IMR-90 (cell line): ENCODE measurements at regions not wholly inside any gene's neighbourhood (a gene's known extent, or its start where the extent isn't known, plus 50 kb on each side); places are given as distances from the start of the nearest gene placed in this dataset.

Experiments used
- ATAC-seq: fragments of 200-7000 bp; cut with Tn5 transposase; 2 replicates; pipeline ENCODE4 v1.9.1; 2020; ENCODE audit warnings: low read depth, mild to moderate bottlenecking, moderate library complexity
- BruUV-seq: library from RNA; stranded (reverse); fragments of 400-500 nt; replicated peaks from 2 replicates; lab custom pipeline; 2021; lab: Mats Ljungman, UMichigan
- CTCF ChIA-PET: fragments of 300-600 bp; formaldehyde crosslinking; extraction: SDS; loops from one replicate; lab custom pipeline; 2021; ENCODE audit warnings: antibody characterized with exemption; lab: Yijun Ruan, JAX
- POLR2A ChIA-PET: fragments of 300-600 bp; sonication (Branson Sonifier 250); formaldehyde crosslinking; loops from one replicate; lab custom pipeline; 2022; ENCODE audit warnings: antibody characterized with exemption; ENCODE audit not compliant: unreplicated experiment; lab: Charles Lee
- DNase-seq: peaks from one replicate; pipeline ENCODE4 v3.0.0; 2013
- H2AFZ ChIP-seq: replicated peaks from 2 replicates; pipeline ENCODE3; 2013; ENCODE audit warnings: low read length, mild to moderate bottlenecking; ENCODE audit not compliant: poor library complexity
- H2AK5ac ChIP-seq: 2 replicates; pipeline ENCODE4 v1.6.1; 2013; ENCODE audit warnings: low read depth, low read length, inconsistent platforms
- H2AK9ac ChIP-seq: replicated peaks from 2 replicates; pipeline ENCODE3; 2013; ENCODE audit warnings: mild to moderate bottlenecking, low read depth, low read length, moderate library complexity; ENCODE audit not compliant: poor library complexity
- H2BK120ac ChIP-seq: 2 replicates; pipeline ENCODE4 v1.6.1; 2013; ENCODE audit warnings: low read depth, low read length, inconsistent platforms
- H2BK15ac ChIP-seq: 3 replicates; pipeline ENCODE4 v1.6.1; 2013; ENCODE audit warnings: low read depth, low read length, inconsistent platforms
- H2BK20ac ChIP-seq: 2 replicates; pipeline ENCODE4 v1.6.1; 2013; ENCODE audit warnings: low read depth, mild to moderate bottlenecking, inconsistent platforms, low read length, moderate library complexity
- H2BK5ac ChIP-seq: 2 replicates; pipeline ENCODE4 v1.6.1; 2013; ENCODE audit warnings: mild to moderate bottlenecking, low read depth, low read length, inconsistent platforms; ENCODE audit not compliant: poor library complexity, severe bottlenecking
- H3K14ac ChIP-seq: replicated peaks from 2 replicates; pipeline ENCODE4 v1.6.1; 2013; ENCODE audit warnings: low read depth, low read length, inconsistent platforms
- H3K18ac ChIP-seq: 2 replicates; pipeline ENCODE4 v1.6.1; 2013; ENCODE audit warnings: low read depth, low read length, control low read depth
- H3K23ac ChIP-seq: 2 replicates; pipeline ENCODE4 v1.6.1; 2013; ENCODE audit warnings: low read depth, low read length, inconsistent platforms
- H3K27ac ChIP-seq: 2 replicates; pipeline ENCODE4 v1.5.1; 2013; ENCODE audit warnings: mild to moderate bottlenecking, control low read depth, low read length; ENCODE audit not compliant: insufficient read depth
- H3K27me3 ChIP-seq: 2 replicates; pipeline ENCODE4 v1.6.1; 2013; ENCODE audit warnings: low read length; ENCODE audit not compliant: control insufficient read depth, insufficient read depth
- H3K36me3 ChIP-seq: 2 replicates; pipeline ENCODE4 v1.6.1; 2013; ENCODE audit warnings: low read length, mixed read lengths; ENCODE audit not compliant: control insufficient read depth, insufficient read depth
- H3K4ac ChIP-seq: 2 replicates; pipeline ENCODE4 v1.6.1; 2013; ENCODE audit warnings: low read depth, low read length, inconsistent platforms
- H3K4me1 ChIP-seq: 2 replicates; pipeline ENCODE4 v1.6.1; 2013; ENCODE audit warnings: low read length, mixed read lengths; ENCODE audit not compliant: control insufficient read depth, insufficient read depth
- H3K4me2 ChIP-seq: 2 replicates; pipeline ENCODE4 v1.6.1; 2013; ENCODE audit warnings: low read depth, mild to moderate bottlenecking, control low read depth, low read length, moderate library complexity
- H3K4me3 ChIP-seq: 2 replicates; pipeline ENCODE4 v1.5.1; 2013; ENCODE audit warnings: low read depth, mild to moderate bottlenecking, control low read depth, low read length, moderate library complexity; ENCODE audit not compliant: insufficient read depth
- H3K56ac ChIP-seq: 2 replicates; pipeline ENCODE4 v1.6.1; 2013; ENCODE audit warnings: low read length, inconsistent platforms; ENCODE audit not compliant: insufficient read depth; ENCODE audit errors: extremely low read depth
- H3K79me1 ChIP-seq, 2 experiments: 2 replicates each; pipeline ENCODE4 v1.6.1; 2013; ENCODE audit warnings: low read length in 2 of 2, inconsistent platforms in 1 of 2, low read depth in 1 of 2
- H3K9ac ChIP-seq: 2 replicates; pipeline ENCODE4 v1.6.1; 2013; ENCODE audit warnings: low read depth, low read length, control low read depth
- H3K9me1 ChIP-seq: 2 replicates; pipeline ENCODE4 v1.6.1; 2013; ENCODE audit warnings: low read length, inconsistent platforms; ENCODE audit not compliant: insufficient read depth
- H3K9me3 ChIP-seq: 2 replicates; pipeline ENCODE4 v1.6.1; 2013; ENCODE audit warnings: low read length; ENCODE audit not compliant: control insufficient read depth, insufficient read depth
- H4K20me1 ChIP-seq: 2 replicates; pipeline ENCODE4 v1.6.1; 2013; ENCODE audit warnings: low read length, inconsistent platforms; ENCODE audit not compliant: insufficient read depth
- H4K5ac ChIP-seq: 2 replicates; pipeline ENCODE4 v1.6.1; 2013; ENCODE audit warnings: mild to moderate bottlenecking, low read depth, low read length, control low read depth
- H4K8ac ChIP-seq, 2 experiments: 2 replicates each; pipeline ENCODE4 v1.6.1; 2013; ENCODE audit warnings: low read depth in 2 of 2, low read length in 2 of 2, control low read depth in 1 of 2, inconsistent platforms in 1 of 2
- H4K91ac ChIP-seq: 2 replicates; pipeline ENCODE4 v1.6.1; 2013; ENCODE audit warnings: low read depth, low read length, inconsistent platforms; ENCODE audit not compliant: insufficient read depth
- ELK1 ChIP-seq: fragments of 150-350 bp; IDR thresholded peaks from 2 replicates; pipeline ENCODE4 v1.6.1; 2016; ENCODE audit warnings: low read depth, mild to moderate bottlenecking, low read length, moderate library complexity, borderline replicate concordance
- NFE2L2 ChIP-seq: fragments of 150-350 bp; IDR thresholded peaks from 2 replicates; pipeline ENCODE4 v1.6.1; 2016; ENCODE audit warnings: low read depth, mild to moderate bottlenecking, low read length
- RFX5 ChIP-seq: IDR thresholded peaks from 2 replicates; pipeline ENCODE4 v1.8.0; 2012; ENCODE audit warnings: low read depth, mild to moderate bottlenecking, low read length, moderate library complexity
- WGBS, 2 experiments: methylation state at CpG; one replicate each; pipeline versions ENCODE4 v1.1.5 to v1.1.7; 2013; ENCODE audit warnings: missing lambda C conversion rate in 2 of 2; ENCODE audit not compliant: insufficient read length in 1 of 2; ENCODE audit errors: extremely low coverage in 2 of 2; 5-methylcytosine and 5-hydroxymethylcytosine counted together
- dilution Hi-C: fragments of 300-500 bp; cut with HindIII; formaldehyde crosslinking; loops from one replicate; pipeline ENCODE4 v1.14.3; 2018; ENCODE audit warnings: low sequenced_read_pairs; ENCODE audit not compliant: unreplicated experiment
- in situ Hi-C: fragments of 300-500 bp; cut with MboI; formaldehyde crosslinking; loops from 3 replicates; pipeline ENCODE4 v1.14.3; 2019; ENCODE audit warnings: low sequenced_read_pairs, inconsistent platforms, mixed read lengths
- intact Hi-C: fragments of 100-400 bp; cut with micrococcal nuclease; formaldehyde crosslinking; loops from 2 replicates; pipeline ENCODE4 v1.10.0; 2022

GRCh38 chr3:1967525-1967924 is 131.1 kb upstream of the CNTN4 start:
- Histone ChIP-seq H3K4me1 (no peaks in the 10 kb centered on the region), H3K36me3 (no peaks in the 10 kb centered on the region), H4K5ac (no peak overlapping the region), H2BK5ac (no peak overlapping the region), H2AK5ac (no peak overlapping the region), H3K4me3 (no peak overlapping the region), H3K56ac (no peak overlapping the region), H2AK9ac (no peak overlapping the region), H4K8ac (no peak overlapping the region), H3K9ac (no peak overlapping the region), H3K9me3 (peaks cover 7% of the 10 kb centered on the region), H3K9me1 (no peaks in the 10 kb centered on the region), H2BK15ac (no peak overlapping the region), H2BK20ac (no peak overlapping the region), H4K20me1 (no peaks in the 10 kb centered on the region), H3K27me3 (no peaks in the 10 kb centered on the region), H2AFZ (no peak overlapping the region), H3K4ac (no peak overlapping the region), H3K4me2 (no peak overlapping the region), H3K14ac (no peak overlapping the region), H2BK120ac (no peak overlapping the region), H3K23ac (no peak overlapping the region), H3K27ac (no peak overlapping the region), H3K79me1 (no peaks in the 10 kb centered on the region), H3K18ac (no peak overlapping the region), H4K91ac (no peak overlapping the region)
- WGBS, 2 experiments, result no CpG with 5 or more reads among the region's 2 CpGs
- ChIA-PET CTCF (no interaction called here), POLR2A (no interaction called here)
- in situ Hi-C loops (no loop called here), dilution Hi-C loops (no loop called here), intact Hi-C loops (no loop called here)
- TF ChIP-seq NFE2L2 (no peak), RFX5 (no peak), ELK1 (no peak)
- no peak for ATAC-seq
- no TSS peak for BruUV-seq
- no peak for DNase-seq
